Endothelial cell of umbilical vein (primary cell): ENCODE measurements at regions not wholly inside any gene's neighbourhood (a gene's known extent, or its start where the extent isn't known, plus 50 kb on each side); places are given as distances from the start of the nearest gene placed in this dataset.

ENCODE experiments used
- BruUV-seq: library from RNA; stranded (reverse); fragments of 400-500 nt; replicated peaks from 2 replicates; lab custom pipeline; 2021; lab: Mats Ljungman, UMichigan
- CTCF ChIA-PET: fragments of 300-600, 350-600 bp; sonication (Branson Sonifier 250); formaldehyde crosslinking; loops from one replicate; lab custom pipeline; 2021; ENCODE audit warnings: antibody characterized with exemption, inconsistent platforms; lab: Charles Lee
- POLR2A ChIA-PET: fragments of 300-600, 350-600 bp; sonication (Branson Sonifier 250); formaldehyde crosslinking; loops from one replicate; lab custom pipeline; 2021; ENCODE audit warnings: antibody characterized with exemption, inconsistent platforms; lab: Charles Lee
- DNase-seq: peaks from one replicate; pipeline ENCODE4 v3.0.0-alpha.2; 2011; ENCODE audit warnings: low read depth, low spot score
- FAIRE-seq: peaks from 2 replicates; lab custom pipeline; 2011; peaks lifted over from hg19 to GRCh38; lab: Jason Lieb, UNC
- H2AFZ ChIP-seq: 2 replicates; pipeline ENCODE4 v1.6.0; 2012; ENCODE audit warnings: low read depth, low read length, control low read depth, inconsistent platforms
- H3K27ac ChIP-seq: 2 replicates; pipeline ENCODE4 v1.5.1; 2011; ENCODE audit warnings: low read depth, mild to moderate bottlenecking, control low read depth, low read length, moderate library complexity; ENCODE audit not compliant: insufficient read depth
- H3K27me3 ChIP-seq, 2 experiments: 2 replicates each; pipeline versions ENCODE4 v1.6.0 to v1.6.1; 2011; ENCODE audit warnings: low read length in 2 of 2, mixed read lengths in 1 of 2; ENCODE audit not compliant: control insufficient read depth in 2 of 2, insufficient read depth in 2 of 2
- H3K36me3 ChIP-seq, 2 experiments: 2 replicates in 1 of 2; 3 replicates in 1 of 2; pipeline ENCODE4 v1.5.1; 2011; ENCODE audit warnings: low read length in 2 of 2, mild to moderate bottlenecking in 1 of 2, moderate library complexity in 1 of 2; ENCODE audit not compliant: control insufficient read depth in 2 of 2, insufficient read depth in 2 of 2; ENCODE audit errors: extremely low read depth in 1 of 2
- H3K4me1 ChIP-seq: 3 replicates; pipeline ENCODE4 v1.5.1; 2011; ENCODE audit warnings: mild to moderate bottlenecking, low read length; ENCODE audit not compliant: control insufficient read depth, insufficient read depth; ENCODE audit errors: extremely low read depth
- H3K4me2 ChIP-seq: 2 replicates; pipeline ENCODE4 v1.6.1; 2011; ENCODE audit warnings: low read length, control low read depth, mixed read lengths; ENCODE audit not compliant: insufficient read depth
- H3K4me3 ChIP-seq, 3 experiments: fragments of 200-600 bp in 1 of 3; sonication (generic), shearing (Covaris generic) in 1 of 3; replicated peaks in 1 of 3; 2 replicates each; pipeline ENCODE4 v1.5.1; 2011 to 2016; ENCODE audit warnings: control low read depth in 3 of 3, low read length in 3 of 3, mild to moderate bottlenecking in 2 of 3, inconsistent platforms in 1 of 3, low read depth in 1 of 3, moderate library complexity in 1 of 3; ENCODE audit not compliant: insufficient read depth in 1 of 3
- H3K79me2 ChIP-seq: 2 replicates; pipeline ENCODE4 v1.6.0; 2012; ENCODE audit warnings: low read length, inconsistent platforms; ENCODE audit not compliant: control insufficient read depth, insufficient read depth
- H3K9ac ChIP-seq: replicated peaks from 2 replicates; pipeline ENCODE3; 2011; ENCODE audit warnings: low read length, control low read depth; ENCODE audit not compliant: insufficient read depth; ENCODE audit errors: extremely low read depth
- H3K9me1 ChIP-seq: replicated peaks from 3 replicates; pipeline ENCODE4 v1.6.0; 2011; ENCODE audit warnings: mild to moderate bottlenecking, low read length; ENCODE audit not compliant: control insufficient read depth, insufficient read depth; ENCODE audit errors: extremely low read depth
- H3K9me3 ChIP-seq: replicated peaks from 2 replicates; pipeline ENCODE4 v1.5.1; 2012; ENCODE audit warnings: low read length, inconsistent platforms; ENCODE audit not compliant: control insufficient read depth, insufficient read depth
- H4K20me1 ChIP-seq: replicated peaks from 2 replicates; pipeline ENCODE3; 2011; ENCODE audit warnings: mild to moderate bottlenecking, low read length; ENCODE audit not compliant: control insufficient read depth, insufficient read depth; ENCODE audit errors: extremely low read depth
- EZH2 ChIP-seq: IDR thresholded peaks from 2 replicates; pipeline ENCODE4 v1.6.1; 2012; ENCODE audit warnings: borderline replicate concordance, low read depth, mild to moderate bottlenecking, moderate library complexity, low read length, inconsistent platforms; ENCODE audit not compliant: severe bottlenecking
- FOS ChIP-seq: IDR thresholded peaks from 2 replicates; pipeline ENCODE4 v1.6.1; 2011; ENCODE audit warnings: mild to moderate bottlenecking, low read length, moderate library complexity, borderline replicate concordance; ENCODE audit not compliant: insufficient read depth
- GATA2 ChIP-seq: IDR thresholded peaks from 2 replicates; pipeline ENCODE4 v1.7.0; 2011; ENCODE audit warnings: low read depth, mild to moderate bottlenecking, moderate library complexity, mixed read lengths, low read length; ENCODE audit not compliant: insufficient read length, insufficient read depth
- JUN ChIP-seq: IDR thresholded peaks from 2 replicates; pipeline ENCODE4 v1.6.1; 2011; ENCODE audit warnings: borderline replicate concordance, low read depth; ENCODE audit not compliant: insufficient read length, insufficient read depth
- POLR2A ChIP-seq: IDR thresholded peaks from 2 replicates; pipeline ENCODE4 v1.6.1; 2012; ENCODE audit warnings: low read depth, mild to moderate bottlenecking, control low read depth, low read length
- POLR2AphosphoS5 ChIP-seq: IDR thresholded peaks from 2 replicates; pipeline ENCODE4 v1.6.1; 2012; ENCODE audit warnings: low read depth, mild to moderate bottlenecking, control low read depth, low read length, moderate library complexity; ENCODE audit not compliant: insufficient read depth
- dilution Hi-C: fragments of 300-500 bp; cut with MboI; formaldehyde crosslinking; loops from one replicate; pipeline ENCODE4 v1.15.0; 2019; ENCODE audit warnings: low sequenced_read_pairs; ENCODE audit not compliant: extremely low pct_ligation_motif_present
- intact Hi-C: fragments of 100-400 bp; cut with micrococcal nuclease; formaldehyde crosslinking; loops from one replicate; pipeline ENCODE4 v1.10.0; 2022
- TF ChIP-seq, protein P1 (sequence below), 2 donors: IDR thresholded peaks; 1 replicate in 1 of 2; 2 replicates in 1 of 2; pipeline ENCODE4 v1.5.1; 2011; ENCODE audit warnings: low read length in 2 of 2, mild to moderate bottlenecking in 2 of 2, moderate library complexity in 2 of 2, control low read depth in 1 of 2, inconsistent platforms in 1 of 2, low read depth in 1 of 2; ENCODE audit not compliant: insufficient read depth in 1 of 2; ENCODE audit errors: extremely low read depth in 1 of 2
- TF ChIP-seq, protein P2 (sequence below): IDR thresholded peaks from 2 replicates; pipeline ENCODE4 v1.6.1; 2011; ENCODE audit not compliant: insufficient read depth, insufficient read length

DNA sequence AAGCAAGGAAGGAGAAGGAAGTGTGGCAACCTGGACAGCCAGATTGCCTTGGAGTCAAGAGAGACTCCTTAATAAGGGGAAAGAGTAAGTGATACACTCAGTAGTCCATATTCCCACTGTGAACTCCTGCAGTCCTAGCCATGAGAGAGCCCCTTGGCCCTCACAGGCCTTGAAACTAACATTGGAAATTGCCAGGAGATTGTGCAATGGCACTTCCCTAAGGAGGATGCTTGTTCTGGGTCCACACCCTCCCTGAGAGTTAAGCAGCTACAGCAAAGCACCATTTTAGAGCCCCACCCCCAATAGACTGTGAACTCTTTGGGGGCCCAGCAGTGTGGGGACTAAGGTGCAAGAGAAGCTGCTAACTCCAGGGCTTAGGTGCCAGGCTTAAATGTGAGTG, 367.7 kb upstream of the CAMK1G start:
- Histone ChIP-seq H4K20me1 (no peaks in the 10 kb centered on the region), H3K4me1 (no peaks in the 10 kb centered on the region), H3K27ac (no peak overlapping the region), H3K4me3 (no peak overlapping the region), H3K27me3 (peaks cover 3 to 8% of the 10 kb centered on the region in 2 experiments), H3K4me2 (no peak overlapping the region), H3K9me1 (no peaks in the 10 kb centered on the region), H3K9me3 (no peaks in the 10 kb centered on the region), H3K79me2 (no peaks in the 10 kb centered on the region), H2AFZ (no peak overlapping the region), H3K36me3 (no peaks in the 10 kb centered on the region), H3K9ac (no peak overlapping the region)
- no peak for DNase-seq
- CTCF ChIA-PET = interaction anchor here (0.6 kb wide), 1 partner anchor 8 kb away, joined by 3 read pairs; no protein-coding TSS in a partner anchor
- no peak for TF ChIP-seq GATA2
- no peak for TF ChIP-seq POLR2AphosphoS5
- POLR2A ChIA-PET = no interaction called here
- FAIRE-seq = no peak
- intact Hi-C loops (no loop called here), dilution Hi-C loops (no loop called here)
- BruUV-seq = no TSS peak

DNA sequence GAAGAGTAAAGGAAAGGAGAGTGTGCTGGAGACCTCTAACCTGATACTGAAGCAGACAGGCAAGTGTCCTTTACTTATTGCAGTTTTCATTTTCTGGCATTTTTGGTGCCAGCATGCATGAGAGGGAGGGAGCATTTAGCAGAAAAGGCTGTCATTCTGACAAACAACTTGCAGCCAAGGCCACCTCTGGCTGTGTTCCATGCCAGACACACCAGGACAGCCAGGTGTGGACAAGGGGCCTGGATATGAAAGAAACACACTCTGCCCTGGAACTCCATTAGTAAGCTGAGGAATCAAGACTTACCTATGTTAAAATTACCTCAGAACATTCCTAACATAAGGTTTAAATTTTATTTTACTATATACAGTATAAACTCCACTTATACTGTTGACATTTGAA, 365.4 kb upstream of the CAMK1G start:
- H3K79me2 ChIP-seq = no peaks in the 10 kb centered on the region
- dilution Hi-C loops (no loop called here), intact Hi-C loops (no loop called here)
- no peaks in the 10 kb centered on the region for H3K9me1 ChIP-seq
- TF ChIP-seq JUN = no peak
- no peak for TF ChIP-seq EZH2
- no peak for TF ChIP-seq POLR2A
- TF ChIP-seq GATA2 = no peak
- TF ChIP-seq, protein P1, sequence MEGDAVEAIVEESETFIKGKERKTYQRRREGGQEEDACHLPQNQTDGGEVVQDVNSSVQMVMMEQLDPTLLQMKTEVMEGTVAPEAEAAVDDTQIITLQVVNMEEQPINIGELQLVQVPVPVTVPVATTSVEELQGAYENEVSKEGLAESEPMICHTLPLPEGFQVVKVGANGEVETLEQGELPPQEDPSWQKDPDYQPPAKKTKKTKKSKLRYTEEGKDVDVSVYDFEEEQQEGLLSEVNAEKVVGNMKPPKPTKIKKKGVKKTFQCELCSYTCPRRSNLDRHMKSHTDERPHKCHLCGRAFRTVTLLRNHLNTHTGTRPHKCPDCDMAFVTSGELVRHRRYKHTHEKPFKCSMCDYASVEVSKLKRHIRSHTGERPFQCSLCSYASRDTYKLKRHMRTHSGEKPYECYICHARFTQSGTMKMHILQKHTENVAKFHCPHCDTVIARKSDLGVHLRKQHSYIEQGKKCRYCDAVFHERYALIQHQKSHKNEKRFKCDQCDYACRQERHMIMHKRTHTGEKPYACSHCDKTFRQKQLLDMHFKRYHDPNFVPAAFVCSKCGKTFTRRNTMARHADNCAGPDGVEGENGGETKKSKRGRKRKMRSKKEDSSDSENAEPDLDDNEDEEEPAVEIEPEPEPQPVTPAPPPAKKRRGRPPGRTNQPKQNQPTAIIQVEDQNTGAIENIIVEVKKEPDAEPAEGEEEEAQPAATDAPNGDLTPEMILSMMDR (IDR thresholded peaks at IDR 0.05; ENCODE audit: extremely low read depth in 1 of 2, insufficient read depth in 1 of 2, low read depth in 1 of 2, low read length in 2 of 2) = no peak
- no peak for TF ChIP-seq FOS
- no peak for TF ChIP-seq POLR2AphosphoS5
- TF ChIP-seq, protein P2, sequence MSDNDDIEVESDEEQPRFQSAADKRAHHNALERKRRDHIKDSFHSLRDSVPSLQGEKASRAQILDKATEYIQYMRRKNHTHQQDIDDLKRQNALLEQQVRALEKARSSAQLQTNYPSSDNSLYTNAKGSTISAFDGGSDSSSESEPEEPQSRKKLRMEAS = no peak
- POLR2A ChIA-PET = no interaction called here
- no peak overlapping the region for H3K4me2 ChIP-seq
- BruUV-seq = no TSS peak
- H3K36me3 ChIP-seq = no peaks in the 10 kb centered on the region
- DNase-seq = no peak
- no peak for FAIRE-seq
- H3K27me3 ChIP-seq = peaks cover 0 to 8% of the 10 kb centered on the region in 2 experiments
- H3K4me1 ChIP-seq = no peaks in the 10 kb centered on the region
- H4K20me1 ChIP-seq = no peaks in the 10 kb centered on the region
- no peak overlapping the region for H3K9ac ChIP-seq
- H2AFZ ChIP-seq = no peak overlapping the region
- H3K9me3 ChIP-seq = no peaks in the 10 kb centered on the region
- H3K4me3 ChIP-seq = no peak overlapping the region
- H3K27ac ChIP-seq = no peak overlapping the region
- CTCF ChIA-PET = interaction anchor here (2.3 kb wide), 1 partner anchor 30 kb away, joined by 6 read pairs; no protein-coding TSS in a partner anchor
